ENCODE measurements at regions not wholly inside any gene's neighbourhood (a gene's known extent, or its start where the extent isn't known, plus 50 kb on each side); places are given as distances from the start of the nearest gene placed in this dataset.

GRCh38 chr7:155138204-155138603 lies 68.1 kb downstream of the HTR5A start:
- no peak for TF ChIP-seq CTCF (conservative IDR thresholded peaks at IDR 0.05)
- Mint-ChIP-seq H3K27ac (ENCODE audit: unreplicated experiment) (no peak overlapping the region), H3K27me3 (ENCODE audit: low read depth) (peaks cover 16% of the 10 kb centered on the region), H3K4me1 (no peaks in the 10 kb centered on the region), H3K9me3 (no peaks in the 10 kb centered on the region), H3K36me3 (ENCODE audit: low read depth) (no peaks in the 10 kb centered on the region), H3K4me3 (no peak overlapping the region)
- no peak for DNase-seq (ENCODE audit: low read depth, low spot score)

- no peaks in the 10 kb centered on the region for H3K36me3 Mint-ChIP-seq (ENCODE audit: low read depth)
- H3K9me3 Mint-ChIP-seq = no peaks in the 10 kb centered on the region
- no peaks in the 10 kb centered on the region for H3K4me1 Mint-ChIP-seq
- DNase-seq (ENCODE audit: low read depth, low spot score) = no peak
- no peak overlapping the region for H3K27ac Mint-ChIP-seq (ENCODE audit: unreplicated experiment)
- TF ChIP-seq CTCF (conservative IDR thresholded peaks at IDR 0.05) = no peak
- H3K4me3 Mint-ChIP-seq = no peak overlapping the region
- peaks cover 27% of the 10 kb centered on the region for H3K27me3 Mint-ChIP-seq (ENCODE audit: low read depth)
Observed at GRCh38 chr7:155141562-155141961, 71.4 kb downstream of the HTR5A start.

- no peak for DNase-seq (ENCODE audit: low read depth, low spot score)
- Mint-ChIP-seq H3K27me3 (ENCODE audit: low read depth) (peaks cover 27% of the 10 kb centered on the region), H3K27ac (ENCODE audit: unreplicated experiment) (no peak overlapping the region), H3K4me1 (no peaks in the 10 kb centered on the region), H3K9me3 (no peaks in the 10 kb centered on the region), H3K4me3 (no peak overlapping the region), H3K36me3 (ENCODE audit: low read depth) (no peaks in the 10 kb centered on the region)
- no peak for TF ChIP-seq CTCF (conservative IDR thresholded peaks at IDR 0.05)
Observed at GRCh38 chr7:155143381-155143780, 73.3 kb downstream of the HTR5A start.

- no peaks in the 10 kb centered on the region for H3K9me3 Mint-ChIP-seq
- peaks cover 24% of the 10 kb centered on the region for H3K27me3 Mint-ChIP-seq (ENCODE audit: low read depth)
- no peak overlapping the region for H3K27ac Mint-ChIP-seq (ENCODE audit: unreplicated experiment)
- H3K36me3 Mint-ChIP-seq (ENCODE audit: low read depth) = no peaks in the 10 kb centered on the region
- no peak for TF ChIP-seq CTCF (conservative IDR thresholded peaks at IDR 0.05)
- no peak for DNase-seq (ENCODE audit: low read depth, low spot score)
- no peak overlapping the region for H3K4me3 Mint-ChIP-seq
- no peaks in the 10 kb centered on the region for H3K4me1 Mint-ChIP-seq
Observed at GRCh38 chr7:155144371-155144770, 74.2 kb downstream of the HTR5A start.

GRCh38 chr7:155145477-155146255 lies 75.5 kb downstream of the HTR5A start:
- no peak for TF ChIP-seq CTCF (conservative IDR thresholded peaks at IDR 0.05)
- H3K9me3 Mint-ChIP-seq = no peaks in the 10 kb centered on the region
- no peak for DNase-seq (ENCODE audit: low read depth, low spot score)
- H3K4me1 Mint-ChIP-seq = no peaks in the 10 kb centered on the region
- H3K27ac Mint-ChIP-seq (ENCODE audit: unreplicated experiment) = no peak overlapping the region
- peaks cover 23% of the 10 kb centered on the region for H3K27me3 Mint-ChIP-seq (ENCODE audit: low read depth)
- H3K4me3 Mint-ChIP-seq = no peak overlapping the region
- H3K36me3 Mint-ChIP-seq (ENCODE audit: low read depth) = no peaks in the 10 kb centered on the region

All from neural crest cell (in vitro differentiated cells).